Activated CD8-positive, alpha-beta memory T cell treated with anti-CD3 and anti-CD28 coated beads, Interleukin-2, amount 50 U/mL, for 48 hours (primary cell): ENCODE measurements at regions not wholly inside any gene's neighbourhood (a gene's known extent, or its start where the extent isn't known, plus 50 kb on each side); places are given as distances from the start of the nearest gene placed in this dataset.

ENCODE experiments used
- DNase-seq: peaks from one replicate; pipeline ENCODE4 v3.0.0-alpha.2; 2020

DNA sequence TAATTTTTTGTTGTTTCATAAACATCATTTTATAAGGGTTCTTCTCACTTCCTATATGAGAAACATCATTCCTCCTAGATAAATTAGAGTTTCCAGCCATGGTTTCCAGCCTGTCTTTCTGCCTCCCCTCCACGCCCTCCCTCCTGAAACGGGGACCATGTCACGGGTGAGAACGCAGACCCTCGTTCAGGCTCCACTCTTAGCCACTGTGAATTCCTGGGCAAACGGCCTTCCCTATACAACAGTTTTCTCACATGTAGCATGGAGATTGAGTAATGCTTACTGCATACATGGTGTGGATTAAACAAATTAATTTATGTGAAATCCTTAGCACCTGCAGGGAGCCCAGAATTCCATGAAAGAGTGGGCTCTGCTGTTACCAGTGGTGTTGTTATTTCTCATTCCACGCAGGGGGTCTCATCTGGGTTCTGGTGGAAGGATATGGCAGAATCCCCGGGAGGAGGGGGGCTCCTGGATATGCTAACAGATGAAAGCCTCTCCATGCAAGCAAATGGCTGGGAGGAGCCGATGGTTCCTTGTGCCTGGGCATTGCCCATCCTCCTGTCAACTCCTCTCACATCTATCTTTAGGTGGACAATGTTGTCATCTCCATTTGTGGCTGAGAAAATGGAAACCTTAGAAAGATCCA, 54.0 kb upstream of the TWIST2 start:
- no peak for DNase-seq

GRCh38 chr2:238796223-238796885, 51.5 kb upstream of the TWIST2 start:
- DNase-seq: no peak

GRCh38 chr2:238797537-238797936, 50.3 kb upstream of the TWIST2 start:
- DNase-seq: no peak
